Activated CD8-positive, alpha-beta T cell treated with anti-CD3 and anti-CD28 coated beads for 36 hours (primary cell): ENCODE measurements at regions not wholly inside any gene's neighbourhood (a gene's known extent, or its start where the extent isn't known, plus 50 kb on each side); places are given as distances from the start of the nearest gene placed in this dataset.

Source experiments
- ATAC-seq: fragments of 200-7000 bp; cut with Tn5 transposase; one replicate; pipeline ENCODE4 v1.10.0; 2021; ENCODE audit warnings: mild to moderate bottlenecking, moderate library complexity
- CTCF ChIA-PET: fragments of 350-600 bp; sonication (Branson Sonifier 250); formaldehyde crosslinking; loops from one replicate; lab custom pipeline; 2021; ENCODE audit warnings: antibody characterized with exemption; lab: Charles Lee
- POLR2A ChIA-PET: fragments of 350-600 bp; sonication (Branson Sonifier 250); formaldehyde crosslinking; loops from one replicate; lab custom pipeline; 2021; ENCODE audit warnings: antibody characterized with exemption; lab: Charles Lee
- DNase-seq: peaks from one replicate; pipeline ENCODE4 v3.0.0-alpha.2; 2020
- H3K27ac Mint-ChIP-seq: one replicate; pipeline ENCODE4 v1.8.0; 2021; ENCODE audit warnings: mild to moderate bottlenecking, mixed read lengths
- H3K27me3 Mint-ChIP-seq: one replicate; pipeline ENCODE4 v1.8.0; 2021; ENCODE audit warnings: mixed read lengths
- H3K36me3 Mint-ChIP-seq: one replicate; pipeline ENCODE4 v1.8.0; 2021; ENCODE audit warnings: low read depth, mixed read lengths
- H3K4me1 Mint-ChIP-seq: one replicate; pipeline ENCODE4 v1.8.0; 2021; ENCODE audit warnings: low read depth, mixed read lengths
- H3K4me3 Mint-ChIP-seq: one replicate; pipeline ENCODE4 v1.8.0; 2021; ENCODE audit warnings: mild to moderate bottlenecking, moderate library complexity, mixed read lengths
- H3K9me3 Mint-ChIP-seq: one replicate; pipeline ENCODE4 v1.8.0; 2021; ENCODE audit warnings: mixed read lengths
- intact Hi-C: fragments of 100-400 bp; cut with micrococcal nuclease; formaldehyde crosslinking; loops from one replicate; pipeline ENCODE4 v1.10.0; 2022
- TF ChIP-seq, protein P1 (sequence below): fragments of 200-600 bp; IDR thresholded peaks from one replicate; pipeline ENCODE4 v1.8.0; 2022; ENCODE audit warnings: antibody characterized with exemption, mild to moderate bottlenecking

DNA sequence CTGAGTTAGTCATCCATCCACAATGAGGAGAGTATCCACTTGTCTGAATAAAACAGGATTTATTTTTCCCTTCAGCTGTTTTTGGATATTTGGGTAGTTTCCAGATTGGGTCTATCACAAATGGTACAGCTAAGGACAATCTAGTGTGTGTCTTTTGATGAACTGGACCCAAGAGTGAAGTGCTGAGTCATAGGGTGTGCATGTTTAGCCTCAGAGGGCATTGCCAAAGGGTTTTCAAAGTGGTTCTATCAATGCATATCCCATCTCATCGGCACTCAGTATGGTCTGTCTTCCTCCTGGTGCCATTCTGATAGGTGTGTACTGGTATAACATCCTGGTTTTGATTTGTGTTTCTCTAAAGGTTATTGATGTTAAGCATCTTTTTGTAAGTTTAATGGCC lies 62.3 kb downstream of the GSX1 start:
- H3K9me3 Mint-ChIP-seq, result no peaks in the 10 kb centered on the region
- H3K4me3 Mint-ChIP-seq, result no peak overlapping the region
- ATAC-seq (no peak), DNase-seq (no peak)
- POLR2A ChIA-PET, result no interaction called here
- CTCF ChIA-PET, result interaction anchor here (0.8 to 2.3 kb wide), 2 partner anchors 24 to 100 kb away, joined by 3 to 6 read pairs; no protein-coding TSS in a partner anchor
- no peaks in the 10 kb centered on the region for H3K4me1 Mint-ChIP-seq
- no peak overlapping the region for H3K27ac Mint-ChIP-seq
- intact Hi-C loops, result no loop called here
- peaks cover 25% of the 10 kb centered on the region for H3K27me3 Mint-ChIP-seq
- H3K36me3 Mint-ChIP-seq, result no peaks in the 10 kb centered on the region
- TF ChIP-seq, protein P1, sequence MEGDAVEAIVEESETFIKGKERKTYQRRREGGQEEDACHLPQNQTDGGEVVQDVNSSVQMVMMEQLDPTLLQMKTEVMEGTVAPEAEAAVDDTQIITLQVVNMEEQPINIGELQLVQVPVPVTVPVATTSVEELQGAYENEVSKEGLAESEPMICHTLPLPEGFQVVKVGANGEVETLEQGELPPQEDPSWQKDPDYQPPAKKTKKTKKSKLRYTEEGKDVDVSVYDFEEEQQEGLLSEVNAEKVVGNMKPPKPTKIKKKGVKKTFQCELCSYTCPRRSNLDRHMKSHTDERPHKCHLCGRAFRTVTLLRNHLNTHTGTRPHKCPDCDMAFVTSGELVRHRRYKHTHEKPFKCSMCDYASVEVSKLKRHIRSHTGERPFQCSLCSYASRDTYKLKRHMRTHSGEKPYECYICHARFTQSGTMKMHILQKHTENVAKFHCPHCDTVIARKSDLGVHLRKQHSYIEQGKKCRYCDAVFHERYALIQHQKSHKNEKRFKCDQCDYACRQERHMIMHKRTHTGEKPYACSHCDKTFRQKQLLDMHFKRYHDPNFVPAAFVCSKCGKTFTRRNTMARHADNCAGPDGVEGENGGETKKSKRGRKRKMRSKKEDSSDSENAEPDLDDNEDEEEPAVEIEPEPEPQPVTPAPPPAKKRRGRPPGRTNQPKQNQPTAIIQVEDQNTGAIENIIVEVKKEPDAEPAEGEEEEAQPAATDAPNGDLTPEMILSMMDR, result no peak

DNA sequence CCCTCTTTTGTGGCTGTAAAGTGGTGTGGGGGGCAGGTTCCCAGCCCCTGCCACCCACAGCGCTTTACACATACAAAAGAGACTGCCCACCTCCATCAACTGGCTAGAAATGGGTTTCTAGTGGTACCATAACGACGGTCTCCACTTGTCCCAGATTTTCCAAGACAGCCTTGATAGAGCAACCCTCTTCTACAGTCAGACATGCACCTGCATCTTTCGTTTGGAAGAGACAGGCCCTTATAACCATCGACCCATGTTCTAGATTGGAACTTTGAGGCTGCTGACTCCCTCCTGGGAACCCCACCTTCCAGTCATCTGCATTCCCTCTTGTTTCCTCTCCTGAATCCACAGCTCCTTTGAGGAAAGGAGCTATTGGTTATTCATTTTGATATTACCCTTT lies 63.1 kb downstream of the GSX1 start:
- H3K36me3 Mint-ChIP-seq, result no peaks in the 10 kb centered on the region

DNA sequence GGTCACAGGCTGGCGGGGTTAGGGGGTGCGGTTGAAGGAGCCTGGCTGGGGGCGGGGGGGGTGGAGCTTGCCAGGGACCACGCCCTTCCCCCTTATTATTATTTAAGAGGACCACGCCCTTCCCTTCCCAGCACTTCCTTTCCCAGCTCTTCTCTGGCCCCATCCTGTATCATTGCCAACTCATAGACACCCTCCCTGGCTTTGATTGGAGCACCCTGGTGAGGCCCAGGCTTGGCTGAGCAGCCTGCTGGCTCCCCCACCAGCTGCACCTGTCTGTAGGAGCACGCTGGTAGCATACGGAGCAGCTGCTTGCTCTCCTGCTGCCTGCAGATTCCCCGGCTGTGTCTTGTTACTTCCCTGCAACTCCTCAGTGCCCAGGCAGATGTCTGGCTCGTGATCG lies 62.5 kb upstream of the PDX1 start:
- intact Hi-C loops, result no loop called here
- no peak for ATAC-seq
- H3K27ac Mint-ChIP-seq, result no peak overlapping the region
- TF ChIP-seq, protein P1, result no peak
- no peak for DNase-seq
- H3K36me3 Mint-ChIP-seq, result no peaks in the 10 kb centered on the region
- ChIA-PET CTCF (interaction anchor here (0.7 kb wide), 1 partner anchor 27 kb away, joined by 4 read pairs; no protein-coding TSS in a partner anchor), POLR2A (no interaction called here)
- H3K9me3 Mint-ChIP-seq, result no peaks in the 10 kb centered on the region
- peaks cover 20% of the 10 kb centered on the region for H3K27me3 Mint-ChIP-seq
- H3K4me1 Mint-ChIP-seq, result no peaks in the 10 kb centered on the region
- no peak overlapping the region for H3K4me3 Mint-ChIP-seq

More for the DNA sequence above, 63.1 kb downstream of the GSX1 start:
- peaks cover 21% of the 10 kb centered on the region for H3K27me3 Mint-ChIP-seq
- H3K4me1 Mint-ChIP-seq, result no peaks in the 10 kb centered on the region
- no peaks in the 10 kb centered on the region for H3K9me3 Mint-ChIP-seq
- intact Hi-C loops, result no loop called here
- no peak for DNase-seq
- TF ChIP-seq, protein P1, result no peak
- no peak overlapping the region for H3K4me3 Mint-ChIP-seq
- H3K27ac Mint-ChIP-seq, result no peak overlapping the region
- no peak for ATAC-seq
- ChIA-PET CTCF (interaction anchor here (0.8 to 2.3 kb wide), 3 partner anchors 25 to 129 kb away, joined by 3 to 6 read pairs (median 4); no protein-coding TSS in a partner anchor), POLR2A (no interaction called here)

DNA sequence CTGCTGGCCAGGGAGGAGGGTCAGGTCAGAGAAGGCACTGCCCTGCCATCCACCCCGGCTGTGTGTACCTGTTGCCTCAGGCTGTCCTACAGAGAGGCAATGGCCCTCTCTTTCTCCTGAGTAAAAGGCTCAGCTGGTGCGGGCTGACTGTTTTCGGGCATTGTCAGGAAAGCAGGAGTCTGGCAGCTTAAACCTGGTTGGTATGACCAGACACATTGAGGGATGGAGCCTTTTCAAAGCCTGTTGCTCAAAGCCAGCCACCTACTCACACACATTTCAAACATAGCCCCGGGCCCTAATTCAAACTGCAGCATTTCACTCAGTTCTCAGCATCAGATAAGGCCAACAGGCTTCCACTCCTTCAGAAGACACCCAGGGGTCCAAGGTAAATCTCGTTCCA lies 61.8 kb upstream of the PDX1 start:
- Mint-ChIP-seq H3K36me3 (no peaks in the 10 kb centered on the region), H3K27ac (no peak overlapping the region), H3K4me3 (no peak overlapping the region), H3K27me3 (peaks cover 23% of the 10 kb centered on the region), H3K9me3 (no peaks in the 10 kb centered on the region), H3K4me1 (no peaks in the 10 kb centered on the region)
- no peak for DNase-seq
- POLR2A ChIA-PET, result no interaction called here
- no peak for ATAC-seq
- intact Hi-C loops, result no loop called here
- CTCF ChIA-PET, result no interaction called here
- TF ChIP-seq, protein P1, result no peak

DNA sequence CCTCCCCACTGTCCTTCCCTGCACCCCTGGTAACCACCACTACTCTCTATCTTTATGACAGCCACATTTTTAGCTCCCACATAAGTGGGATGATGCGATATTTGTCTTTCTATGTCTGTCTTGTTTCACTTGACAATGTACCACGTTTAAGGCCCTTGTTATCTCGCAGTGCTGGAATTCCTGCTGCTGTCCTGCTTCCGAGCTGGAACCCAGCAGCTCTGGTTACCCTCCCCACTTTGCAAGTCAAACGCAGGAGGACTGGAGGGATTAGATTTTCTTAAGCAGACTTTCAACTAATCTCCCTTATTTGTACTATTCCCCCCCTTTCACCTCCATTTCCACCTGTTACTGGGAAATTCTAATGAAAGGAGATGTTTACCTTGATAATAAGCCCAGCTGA lies 59.1 kb upstream of the PDX1 start:
- TF ChIP-seq, protein P1, result no peak
- Mint-ChIP-seq H3K36me3 (no peaks in the 10 kb centered on the region), H3K9me3 (no peaks in the 10 kb centered on the region), H3K4me1 (no peaks in the 10 kb centered on the region), H3K27ac (no peak overlapping the region), H3K4me3 (no peak overlapping the region), H3K27me3 (peaks cover 18% of the 10 kb centered on the region)
- CTCF ChIA-PET, result interaction anchor here (0.7 to 1.9 kb wide), 3 partner anchors 8 to 93 kb away, joined by 4 to 7 read pairs (median 7); no protein-coding TSS in a partner anchor
- DNase-seq, result no peak
- POLR2A ChIA-PET, result no interaction called here
- intact Hi-C loops, result loop anchor here (10.0 kb wide), 1 partner anchor 94 kb away; no protein-coding TSS in a partner anchor
- ATAC-seq, result no peak
